Endothelial cell of umbilical vein (primary cell): ENCODE measurements at regions not wholly inside any gene's neighbourhood (a gene's known extent, or its start where the extent isn't known, plus 50 kb on each side); places are given as distances from the start of the nearest gene placed in this dataset.

ENCODE experiments used
- BruUV-seq: library from RNA; stranded (reverse); fragments of 400-500 nt; replicated peaks from 2 replicates; lab custom pipeline; 2021; lab: Mats Ljungman, UMichigan
- CTCF ChIA-PET: fragments of 300-600, 350-600 bp; sonication (Branson Sonifier 250); formaldehyde crosslinking; loops from one replicate; lab custom pipeline; 2021; ENCODE audit warnings: antibody characterized with exemption, inconsistent platforms; lab: Charles Lee
- POLR2A ChIA-PET: fragments of 300-600, 350-600 bp; sonication (Branson Sonifier 250); formaldehyde crosslinking; loops from one replicate; lab custom pipeline; 2021; ENCODE audit warnings: antibody characterized with exemption, inconsistent platforms; lab: Charles Lee
- DNase-seq: peaks from one replicate; pipeline ENCODE4 v3.0.0-alpha.2; 2011; ENCODE audit warnings: low read depth, low spot score
- FAIRE-seq: peaks from 2 replicates; lab custom pipeline; 2011; peaks lifted over from hg19 to GRCh38; lab: Jason Lieb, UNC
- H2AFZ ChIP-seq: 2 replicates; pipeline ENCODE4 v1.6.0; 2012; ENCODE audit warnings: low read depth, low read length, control low read depth, inconsistent platforms
- H3K27ac ChIP-seq: 2 replicates; pipeline ENCODE4 v1.5.1; 2011; ENCODE audit warnings: low read depth, mild to moderate bottlenecking, control low read depth, low read length, moderate library complexity; ENCODE audit not compliant: insufficient read depth
- H3K27me3 ChIP-seq, 2 experiments: 2 replicates each; pipeline versions ENCODE4 v1.6.0 to v1.6.1; 2011; ENCODE audit warnings: low read length in 2 of 2, mixed read lengths in 1 of 2; ENCODE audit not compliant: control insufficient read depth in 2 of 2, insufficient read depth in 2 of 2
- H3K36me3 ChIP-seq, 2 experiments: 2 replicates in 1 of 2; 3 replicates in 1 of 2; pipeline ENCODE4 v1.5.1; 2011; ENCODE audit warnings: low read length in 2 of 2, mild to moderate bottlenecking in 1 of 2, moderate library complexity in 1 of 2; ENCODE audit not compliant: control insufficient read depth in 2 of 2, insufficient read depth in 2 of 2; ENCODE audit errors: extremely low read depth in 1 of 2
- H3K4me1 ChIP-seq: 3 replicates; pipeline ENCODE4 v1.5.1; 2011; ENCODE audit warnings: mild to moderate bottlenecking, low read length; ENCODE audit not compliant: control insufficient read depth, insufficient read depth; ENCODE audit errors: extremely low read depth
- H3K4me2 ChIP-seq: 2 replicates; pipeline ENCODE4 v1.6.1; 2011; ENCODE audit warnings: low read length, control low read depth, mixed read lengths; ENCODE audit not compliant: insufficient read depth
- H3K4me3 ChIP-seq, 3 experiments: fragments of 200-600 bp in 1 of 3; sonication (generic), shearing (Covaris generic) in 1 of 3; replicated peaks in 1 of 3; 2 replicates each; pipeline ENCODE4 v1.5.1; 2011 to 2016; ENCODE audit warnings: control low read depth in 3 of 3, low read length in 3 of 3, mild to moderate bottlenecking in 2 of 3, inconsistent platforms in 1 of 3, low read depth in 1 of 3, moderate library complexity in 1 of 3; ENCODE audit not compliant: insufficient read depth in 1 of 3
- H3K79me2 ChIP-seq: 2 replicates; pipeline ENCODE4 v1.6.0; 2012; ENCODE audit warnings: low read length, inconsistent platforms; ENCODE audit not compliant: control insufficient read depth, insufficient read depth
- H3K9ac ChIP-seq: replicated peaks from 2 replicates; pipeline ENCODE3; 2011; ENCODE audit warnings: low read length, control low read depth; ENCODE audit not compliant: insufficient read depth; ENCODE audit errors: extremely low read depth
- H3K9me1 ChIP-seq: replicated peaks from 3 replicates; pipeline ENCODE4 v1.6.0; 2011; ENCODE audit warnings: mild to moderate bottlenecking, low read length; ENCODE audit not compliant: control insufficient read depth, insufficient read depth; ENCODE audit errors: extremely low read depth
- H3K9me3 ChIP-seq: replicated peaks from 2 replicates; pipeline ENCODE4 v1.5.1; 2012; ENCODE audit warnings: low read length, inconsistent platforms; ENCODE audit not compliant: control insufficient read depth, insufficient read depth
- H4K20me1 ChIP-seq: replicated peaks from 2 replicates; pipeline ENCODE3; 2011; ENCODE audit warnings: mild to moderate bottlenecking, low read length; ENCODE audit not compliant: control insufficient read depth, insufficient read depth; ENCODE audit errors: extremely low read depth
- EZH2 ChIP-seq: IDR thresholded peaks from 2 replicates; pipeline ENCODE4 v1.6.1; 2012; ENCODE audit warnings: borderline replicate concordance, low read depth, mild to moderate bottlenecking, moderate library complexity, low read length, inconsistent platforms; ENCODE audit not compliant: severe bottlenecking
- FOS ChIP-seq: IDR thresholded peaks from 2 replicates; pipeline ENCODE4 v1.6.1; 2011; ENCODE audit warnings: mild to moderate bottlenecking, low read length, moderate library complexity, borderline replicate concordance; ENCODE audit not compliant: insufficient read depth
- MYC ChIP-seq: IDR thresholded peaks from one replicate; pipeline ENCODE4 v1.6.1; 2011; ENCODE audit warnings: mild to moderate bottlenecking, low read depth, low read length
- POLR2AphosphoS5 ChIP-seq: IDR thresholded peaks from 2 replicates; pipeline ENCODE4 v1.6.1; 2012; ENCODE audit warnings: low read depth, mild to moderate bottlenecking, control low read depth, low read length, moderate library complexity; ENCODE audit not compliant: insufficient read depth
- dilution Hi-C: fragments of 300-500 bp; cut with MboI; formaldehyde crosslinking; loops from one replicate; pipeline ENCODE4 v1.15.0; 2019; ENCODE audit warnings: low sequenced_read_pairs; ENCODE audit not compliant: extremely low pct_ligation_motif_present
- intact Hi-C: fragments of 100-400 bp; cut with micrococcal nuclease; formaldehyde crosslinking; loops from one replicate; pipeline ENCODE4 v1.10.0; 2022
- TF ChIP-seq, protein P1 (sequence below): IDR thresholded peaks from 2 replicates; pipeline ENCODE4 v1.6.1; 2011; ENCODE audit not compliant: insufficient read depth, insufficient read length
- TF ChIP-seq, protein P2 (sequence below), 2 donors: IDR thresholded peaks; 1 replicate in 1 of 2; 2 replicates in 1 of 2; pipeline ENCODE4 v1.5.1; 2011; ENCODE audit warnings: low read length in 2 of 2, mild to moderate bottlenecking in 2 of 2, moderate library complexity in 2 of 2, control low read depth in 1 of 2, inconsistent platforms in 1 of 2, low read depth in 1 of 2; ENCODE audit not compliant: insufficient read depth in 1 of 2; ENCODE audit errors: extremely low read depth in 1 of 2

GRCh38 chr18:22273101-22274039, 104.0 kb downstream of the GATA6 start:
- ChIA-PET POLR2A (interaction anchor here (1.2 kb wide), 1 partner anchor 9 kb away, joined by 3 read pairs; no protein-coding TSS in a partner anchor), CTCF (interaction anchor here (1.4 kb wide), 1 partner anchor 289 kb away, joined by 4 read pairs; no protein-coding TSS in a partner anchor)
- H3K4me1 ChIP-seq, result peaks cover 9% of the 10 kb centered on the region
- BruUV-seq, result no TSS peak
- no peak overlapping the region for H3K9ac ChIP-seq
- no peaks in the 10 kb centered on the region for H4K20me1 ChIP-seq
- intact Hi-C loops, result no loop called here
- DNase-seq (no peak), FAIRE-seq (no peak)
- no peaks in the 10 kb centered on the region for H3K36me3 ChIP-seq
- H3K27ac ChIP-seq, result no peak overlapping the region
- no peak overlapping the region for H2AFZ ChIP-seq
- TF ChIP-seq POLR2AphosphoS5 (no peak), MYC (no peak), FOS (no peak), EZH2 (no peak)
- TF ChIP-seq, protein P1, sequence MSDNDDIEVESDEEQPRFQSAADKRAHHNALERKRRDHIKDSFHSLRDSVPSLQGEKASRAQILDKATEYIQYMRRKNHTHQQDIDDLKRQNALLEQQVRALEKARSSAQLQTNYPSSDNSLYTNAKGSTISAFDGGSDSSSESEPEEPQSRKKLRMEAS, result no peak
- TF ChIP-seq, protein P2, sequence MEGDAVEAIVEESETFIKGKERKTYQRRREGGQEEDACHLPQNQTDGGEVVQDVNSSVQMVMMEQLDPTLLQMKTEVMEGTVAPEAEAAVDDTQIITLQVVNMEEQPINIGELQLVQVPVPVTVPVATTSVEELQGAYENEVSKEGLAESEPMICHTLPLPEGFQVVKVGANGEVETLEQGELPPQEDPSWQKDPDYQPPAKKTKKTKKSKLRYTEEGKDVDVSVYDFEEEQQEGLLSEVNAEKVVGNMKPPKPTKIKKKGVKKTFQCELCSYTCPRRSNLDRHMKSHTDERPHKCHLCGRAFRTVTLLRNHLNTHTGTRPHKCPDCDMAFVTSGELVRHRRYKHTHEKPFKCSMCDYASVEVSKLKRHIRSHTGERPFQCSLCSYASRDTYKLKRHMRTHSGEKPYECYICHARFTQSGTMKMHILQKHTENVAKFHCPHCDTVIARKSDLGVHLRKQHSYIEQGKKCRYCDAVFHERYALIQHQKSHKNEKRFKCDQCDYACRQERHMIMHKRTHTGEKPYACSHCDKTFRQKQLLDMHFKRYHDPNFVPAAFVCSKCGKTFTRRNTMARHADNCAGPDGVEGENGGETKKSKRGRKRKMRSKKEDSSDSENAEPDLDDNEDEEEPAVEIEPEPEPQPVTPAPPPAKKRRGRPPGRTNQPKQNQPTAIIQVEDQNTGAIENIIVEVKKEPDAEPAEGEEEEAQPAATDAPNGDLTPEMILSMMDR (IDR thresholded peaks at IDR 0.05; ENCODE audit: extremely low read depth in 1 of 2, insufficient read depth in 1 of 2, low read depth in 1 of 2, low read length in 2 of 2), result no peak
- peaks cover 2 to 3% of the 10 kb centered on the region in 2 experiments for H3K27me3 ChIP-seq
- H3K4me2 ChIP-seq, result no peak overlapping the region
- no peaks in the 10 kb centered on the region for H3K9me3 ChIP-seq
- H3K9me1 ChIP-seq, result no peaks in the 10 kb centered on the region
- H3K79me2 ChIP-seq, result no peaks in the 10 kb centered on the region
- dilution Hi-C loops, result no loop called here
- no peak overlapping the region for H3K4me3 ChIP-seq
